Panc1 (cell line): ENCODE measurements at regions not wholly inside any gene's neighbourhood (a gene's known extent, or its start where the extent isn't known, plus 50 kb on each side); places are given as distances from the start of the nearest gene placed in this dataset.

Experiments
- CTCF ChIP-seq: fragments of 450-650 bp; IDR thresholded peaks from 2 replicates; pipeline ENCODE4 v1.5.1; 2017; ENCODE audit warnings: mild to moderate bottlenecking
- POLR2AphosphoS5 ChIP-seq: IDR thresholded peaks from 2 replicates; pipeline ENCODE4 v1.6.1; 2012; ENCODE audit warnings: mild to moderate bottlenecking, low read depth, low read length, moderate library complexity
- REST ChIP-seq, 2 experiments: IDR thresholded peaks; 2 replicates each; pipeline ENCODE4 v1.6.1; 2011 to 2012; ENCODE audit warnings: low read depth in 2 of 2, control low read depth in 1 of 2, low read length in 1 of 2, mild to moderate bottlenecking in 1 of 2, moderate library complexity in 1 of 2; ENCODE audit not compliant: insufficient read depth in 1 of 2
- SIN3A ChIP-seq: IDR thresholded peaks from 2 replicates; pipeline ENCODE4 v1.6.1; 2012; ENCODE audit warnings: low read depth, mild to moderate bottlenecking, low read length, moderate library complexity, borderline replicate concordance; ENCODE audit not compliant: insufficient read depth
- TCF7L2 ChIP-seq: IDR thresholded peaks from 2 replicates; pipeline ENCODE4 v1.6.1; 2011; ENCODE audit warnings: mild to moderate bottlenecking, low read depth, low read length, inconsistent platforms

- peak; percentile 86 for TF ChIP-seq TCF7L2
- TF ChIP-seq CTCF, result no peak
- TF ChIP-seq REST (IDR thresholded peaks at IDR 0.05; ENCODE audit: insufficient read depth in 1 of 2, low read depth in 2 of 2, low read length in 1 of 2), result no peak
- no peak for TF ChIP-seq SIN3A
- TF ChIP-seq POLR2AphosphoS5, result no peak
These were observed 727.5 kb downstream of the TBL1XR1 start for GRCh38 chr3:176469694-176470205.
